WTC11 (cell line): ENCODE measurements at regions not wholly inside any gene's neighbourhood (a gene's known extent, or its start where the extent isn't known, plus 50 kb on each side); places are given as distances from the start of the nearest gene placed in this dataset.

Experiments used
- ATAC-seq: fragments of 200-7000 bp; cut with Tn5 transposase; 2 replicates; pipeline ENCODE4 v1.10.0; 2021; ENCODE audit warnings: mild to moderate bottlenecking, moderate library complexity
- CTCF ChIA-PET: fragments of 300-600 bp; sonication (Branson Sonifier 250); formaldehyde crosslinking; loops from one replicate; lab custom pipeline; 2021; ENCODE audit warnings: antibody characterized with exemption; lab: Charles Lee
- POLR2A ChIA-PET: fragments of 350-600 bp; sonication (Branson Sonifier 250); formaldehyde crosslinking; loops from one replicate; lab custom pipeline; 2021; ENCODE audit warnings: antibody characterized with exemption; lab: Charles Lee
- DNase-seq: peaks from one replicate; pipeline ENCODE4 v3.0.0; 2021; ENCODE audit warnings: low spot score
- H3K27ac Mint-ChIP-seq: 2 replicates; pipeline ENCODE4 v1.8.0; 2021; ENCODE audit warnings: mixed read lengths
- H3K27me3 Mint-ChIP-seq: 2 replicates; pipeline ENCODE4 v1.8.0; 2021; ENCODE audit warnings: low read depth, mild to moderate bottlenecking, moderate library complexity, mixed read lengths
- H3K36me3 Mint-ChIP-seq: 2 replicates; pipeline ENCODE4 v1.8.0; 2021; ENCODE audit warnings: mixed read lengths
- H3K4me1 Mint-ChIP-seq: 2 replicates; pipeline ENCODE4 v1.8.0; 2022; ENCODE audit warnings: mixed read lengths
- H3K4me3 Mint-ChIP-seq: 2 replicates; pipeline ENCODE4 v1.8.0; 2021; ENCODE audit warnings: mild to moderate bottlenecking, moderate library complexity, mixed read lengths
- H3K9me3 Mint-ChIP-seq: 2 replicates; pipeline ENCODE4 v1.8.0; 2021; ENCODE audit warnings: mixed read lengths
- ATF1 ChIP-seq: sonication (generic); formaldehyde crosslinking; IDR thresholded peaks from 2 replicates; pipeline ENCODE4 v1.8.1; 2023; ENCODE audit warnings: mild to moderate bottlenecking, moderate library complexity, missing genetic modification reagents
- FOXP1 ChIP-seq: sonication (generic); formaldehyde crosslinking; IDR thresholded peaks from 2 replicates; pipeline ENCODE4 v1.8.0; 2022; ENCODE audit warnings: missing genetic modification reagents, mild to moderate bottlenecking, moderate library complexity, borderline replicate concordance
- GABPB1 ChIP-seq: sonication (generic); formaldehyde crosslinking; IDR thresholded peaks from 2 replicates; pipeline ENCODE4 v1.8.1; 2023; ENCODE audit warnings: mild to moderate bottlenecking, missing genetic modification reagents
- GTF2I ChIP-seq: fragments of 250-450 bp; sonication (Bioruptor Pico); conservative IDR thresholded peaks from 2 replicates; pipeline ENCODE4 v1.4.0; 2021; ENCODE audit warnings: mild to moderate bottlenecking
- JAZF1 ChIP-seq: fragments of 250-450 bp; sonication (Bioruptor Pico); IDR thresholded peaks from 2 replicates; pipeline ENCODE4 v1.9.0; 2021; ENCODE audit warnings: moderate library complexity, mild to moderate bottlenecking, inconsistent platforms
- RORB ChIP-seq: fragments of 250-450 bp; sonication (Bioruptor Pico); IDR thresholded peaks from 2 replicates; pipeline ENCODE4 v1.9.0; 2021; ENCODE audit warnings: mild to moderate bottlenecking
- TCF7 ChIP-seq: sonication (generic); formaldehyde crosslinking; IDR thresholded peaks from 2 replicates; pipeline ENCODE4 v1.8.0; 2022; ENCODE audit warnings: mild to moderate bottlenecking, low read depth, missing genetic modification reagents, moderate library complexity
- TEAD1 ChIP-seq: sonication (generic); formaldehyde crosslinking; IDR thresholded peaks from 2 replicates; pipeline ENCODE4 v1.8.0; 2022; ENCODE audit warnings: mild to moderate bottlenecking, missing genetic modification reagents
- TEAD4 ChIP-seq: sonication (generic); formaldehyde crosslinking; IDR thresholded peaks from 2 replicates; pipeline ENCODE4 v1.8.0; 2022; ENCODE audit warnings: mild to moderate bottlenecking, missing genetic modification reagents
- TP53 ChIP-seq: sonication (generic); formaldehyde crosslinking; IDR thresholded peaks from 2 replicates; pipeline ENCODE4 v1.8.1; 2023; ENCODE audit warnings: mild to moderate bottlenecking, missing genetic modification reagents
- ZBTB21 ChIP-seq: sonication (generic); formaldehyde crosslinking; IDR thresholded peaks from 2 replicates; pipeline ENCODE4 v1.8.1; 2023; ENCODE audit warnings: mild to moderate bottlenecking, missing genetic modification reagents, borderline replicate concordance
- TF ChIP-seq, protein P1 (sequence below): fragments of 250-450 bp; sonication (Bioruptor Pico); IDR thresholded peaks from 2 replicates; pipeline ENCODE4 v1.8.0; 2021; ENCODE audit warnings: mild to moderate bottlenecking
- TF ChIP-seq, protein P2 (sequence below): sonication (generic); formaldehyde crosslinking; IDR thresholded peaks from 2 replicates; pipeline ENCODE4 v1.8.0; 2022; ENCODE audit warnings: mild to moderate bottlenecking, missing genetic modification reagents
- TF ChIP-seq, protein P3 (sequence below): sonication (generic); formaldehyde crosslinking; conservative IDR thresholded peaks from 2 replicates; pipeline ENCODE4 v1.8.1; 2022; ENCODE audit warnings: mild to moderate bottlenecking, missing genetic modification reagents
- TF ChIP-seq, protein P4 (sequence below): sonication (generic); formaldehyde crosslinking; IDR thresholded peaks from 2 replicates; pipeline ENCODE4 v1.8.1; 2023; ENCODE audit warnings: mild to moderate bottlenecking, missing genetic modification reagents, borderline replicate concordance
- TF ChIP-seq, protein P5 (sequence below): sonication (generic); formaldehyde crosslinking; IDR thresholded peaks from 2 replicates; pipeline ENCODE4 v1.8.0; 2022; ENCODE audit warnings: mild to moderate bottlenecking, missing genetic modification reagents
- TF ChIP-seq, protein P6 (sequence below): sonication (generic); formaldehyde crosslinking; IDR thresholded peaks from 2 replicates; pipeline ENCODE4 v1.8.0; 2023; ENCODE audit warnings: missing genetic modification reagents, mild to moderate bottlenecking, borderline replicate concordance
- TF ChIP-seq, protein P7 (sequence below): sonication (generic); formaldehyde crosslinking; IDR thresholded peaks from 2 replicates; pipeline ENCODE4 v1.8.0; 2022; ENCODE audit warnings: mild to moderate bottlenecking, missing genetic modification reagents
- TF ChIP-seq, protein P8 (sequence below): fragments of 250-450 bp; sonication (Bioruptor Pico); IDR thresholded peaks from 2 replicates; pipeline ENCODE4 v1.9.0; 2021; ENCODE audit warnings: moderate library complexity, mild to moderate bottlenecking, inconsistent platforms, borderline replicate concordance
- TF ChIP-seq, protein P9 (sequence below): sonication (generic); formaldehyde crosslinking; IDR thresholded peaks from 2 replicates; pipeline ENCODE4 v1.8.0; 2023; ENCODE audit warnings: missing genetic modification reagents

DNA sequence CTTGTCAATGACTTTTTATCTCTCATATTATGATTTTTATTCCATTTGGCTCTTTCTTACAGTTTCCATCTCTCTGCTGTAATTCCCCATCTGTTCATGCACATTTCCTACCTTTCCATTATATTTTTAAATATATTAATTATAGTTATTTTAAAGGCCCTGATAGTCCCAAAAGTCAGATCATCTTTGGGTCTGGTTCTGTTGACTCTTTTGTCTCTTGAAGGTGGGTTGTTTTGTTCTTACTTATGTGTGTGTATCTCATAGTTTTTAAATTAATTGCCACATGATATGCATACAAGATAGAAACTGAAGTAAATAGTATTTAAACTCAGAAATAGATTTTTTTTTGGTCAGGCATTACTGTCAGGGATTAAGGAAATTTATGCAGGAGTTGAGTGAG lies 178.0 kb upstream of the AJAP1 start:
- peaks cover 82% of the 10 kb centered on the region for H3K9me3 Mint-ChIP-seq
- H3K27me3 Mint-ChIP-seq, result peaks cover 15% of the 10 kb centered on the region
- H3K36me3 Mint-ChIP-seq, result peaks cover 77% of the 10 kb centered on the region
- DNase-seq, result no peak
- ChIA-PET CTCF (no interaction called here), POLR2A (no interaction called here)
- H3K4me1 Mint-ChIP-seq, result no peaks in the 10 kb centered on the region
- no peak overlapping the region for H3K4me3 Mint-ChIP-seq
- H3K27ac Mint-ChIP-seq, result no peak overlapping the region
- ATAC-seq, result no peak
- TF ChIP-seq, protein P1, sequence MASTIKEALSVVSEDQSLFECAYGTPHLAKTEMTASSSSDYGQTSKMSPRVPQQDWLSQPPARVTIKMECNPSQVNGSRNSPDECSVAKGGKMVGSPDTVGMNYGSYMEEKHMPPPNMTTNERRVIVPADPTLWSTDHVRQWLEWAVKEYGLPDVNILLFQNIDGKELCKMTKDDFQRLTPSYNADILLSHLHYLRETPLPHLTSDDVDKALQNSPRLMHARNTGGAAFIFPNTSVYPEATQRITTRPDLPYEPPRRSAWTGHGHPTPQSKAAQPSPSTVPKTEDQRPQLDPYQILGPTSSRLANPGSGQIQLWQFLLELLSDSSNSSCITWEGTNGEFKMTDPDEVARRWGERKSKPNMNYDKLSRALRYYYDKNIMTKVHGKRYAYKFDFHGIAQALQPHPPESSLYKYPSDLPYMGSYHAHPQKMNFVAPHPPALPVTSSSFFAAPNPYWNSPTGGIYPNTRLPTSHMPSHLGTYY, result no peak
- TF ChIP-seq RORB (CRISPR knock-in tag) (no peak), JAZF1 (CRISPR knock-in tag) (no peak), TP53 (CRISPR knock-in tag) (no peak), GABPB1 (CRISPR knock-in tag) (no peak)
- TF ChIP-seq, protein P2, sequence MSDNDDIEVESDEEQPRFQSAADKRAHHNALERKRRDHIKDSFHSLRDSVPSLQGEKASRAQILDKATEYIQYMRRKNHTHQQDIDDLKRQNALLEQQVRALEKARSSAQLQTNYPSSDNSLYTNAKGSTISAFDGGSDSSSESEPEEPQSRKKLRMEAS (CRISPR knock-in tag), result no peak
- TF ChIP-seq, protein P3, sequence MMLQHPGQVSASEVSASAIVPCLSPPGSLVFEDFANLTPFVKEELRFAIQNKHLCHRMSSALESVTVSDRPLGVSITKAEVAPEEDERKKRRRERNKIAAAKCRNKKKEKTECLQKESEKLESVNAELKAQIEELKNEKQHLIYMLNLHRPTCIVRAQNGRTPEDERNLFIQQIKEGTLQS, result no peak

DNA sequence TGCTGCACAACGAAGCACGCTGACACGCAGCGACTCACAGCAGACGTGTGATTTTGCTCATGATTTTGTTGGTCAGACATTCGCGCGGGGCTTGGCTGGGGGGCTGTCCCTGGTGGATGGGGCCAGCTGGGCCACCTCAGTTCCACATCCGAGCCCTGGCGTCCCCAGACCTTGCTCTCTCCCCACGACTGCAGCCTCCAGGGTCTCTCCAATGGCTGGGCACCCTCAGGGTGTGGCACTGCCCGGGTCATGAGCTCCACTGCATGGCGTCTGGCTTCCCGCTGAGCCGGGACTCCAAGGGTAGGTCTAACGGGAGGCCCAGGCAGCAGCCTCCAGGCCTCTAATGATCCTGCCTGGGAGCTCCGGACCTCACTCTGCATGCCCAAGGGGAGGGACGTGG lies 173.0 kb upstream of the AJAP1 start:
- ChIA-PET POLR2A (no interaction called here), CTCF (no interaction called here)
- peaks cover 77% of the 10 kb centered on the region for H3K9me3 Mint-ChIP-seq
- H3K27me3 Mint-ChIP-seq, result peaks cover 15% of the 10 kb centered on the region
- no peak overlapping the region for H3K27ac Mint-ChIP-seq
- TF ChIP-seq TEAD4 (no peak), TCF7 (CRISPR knock-in tag) (no peak), ZBTB21 (CRISPR knock-in tag) (no peak)
- TF ChIP-seq, protein P4, sequence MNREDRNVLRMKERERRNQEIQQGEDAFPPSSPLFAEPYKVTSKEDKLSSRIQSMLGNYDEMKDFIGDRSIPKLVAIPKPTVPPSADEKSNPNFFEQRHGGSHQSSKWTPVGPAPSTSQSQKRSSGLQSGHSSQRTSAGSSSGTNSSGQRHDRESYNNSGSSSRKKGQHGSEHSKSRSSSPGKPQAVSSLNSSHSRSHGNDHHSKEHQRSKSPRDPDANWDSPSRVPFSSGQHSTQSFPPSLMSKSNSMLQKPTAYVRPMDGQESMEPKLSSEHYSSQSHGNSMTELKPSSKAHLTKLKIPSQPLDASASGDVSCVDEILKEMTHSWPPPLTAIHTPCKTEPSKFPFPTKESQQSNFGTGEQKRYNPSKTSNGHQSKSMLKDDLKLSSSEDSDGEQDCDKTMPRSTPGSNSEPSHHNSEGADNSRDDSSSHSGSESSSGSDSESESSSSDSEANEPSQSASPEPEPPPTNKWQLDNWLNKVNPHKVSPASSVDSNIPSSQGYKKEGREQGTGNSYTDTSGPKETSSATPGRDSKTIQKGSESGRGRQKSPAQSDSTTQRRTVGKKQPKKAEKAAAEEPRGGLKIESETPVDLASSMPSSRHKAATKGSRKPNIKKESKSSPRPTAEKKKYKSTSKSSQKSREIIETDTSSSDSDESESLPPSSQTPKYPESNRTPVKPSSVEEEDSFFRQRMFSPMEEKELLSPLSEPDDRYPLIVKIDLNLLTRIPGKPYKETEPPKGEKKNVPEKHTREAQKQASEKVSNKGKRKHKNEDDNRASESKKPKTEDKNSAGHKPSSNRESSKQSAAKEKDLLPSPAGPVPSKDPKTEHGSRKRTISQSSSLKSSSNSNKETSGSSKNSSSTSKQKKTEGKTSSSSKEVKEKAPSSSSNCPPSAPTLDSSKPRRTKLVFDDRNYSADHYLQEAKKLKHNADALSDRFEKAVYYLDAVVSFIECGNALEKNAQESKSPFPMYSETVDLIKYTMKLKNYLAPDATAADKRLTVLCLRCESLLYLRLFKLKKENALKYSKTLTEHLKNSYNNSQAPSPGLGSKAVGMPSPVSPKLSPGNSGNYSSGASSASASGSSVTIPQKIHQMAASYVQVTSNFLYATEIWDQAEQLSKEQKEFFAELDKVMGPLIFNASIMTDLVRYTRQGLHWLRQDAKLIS, result no peak
- DNase-seq, result no peak
- H3K4me3 Mint-ChIP-seq, result no peak overlapping the region
- H3K36me3 Mint-ChIP-seq, result peaks cover 72% of the 10 kb centered on the region
- no peaks in the 10 kb centered on the region for H3K4me1 Mint-ChIP-seq
- no peak for ATAC-seq

DNA sequence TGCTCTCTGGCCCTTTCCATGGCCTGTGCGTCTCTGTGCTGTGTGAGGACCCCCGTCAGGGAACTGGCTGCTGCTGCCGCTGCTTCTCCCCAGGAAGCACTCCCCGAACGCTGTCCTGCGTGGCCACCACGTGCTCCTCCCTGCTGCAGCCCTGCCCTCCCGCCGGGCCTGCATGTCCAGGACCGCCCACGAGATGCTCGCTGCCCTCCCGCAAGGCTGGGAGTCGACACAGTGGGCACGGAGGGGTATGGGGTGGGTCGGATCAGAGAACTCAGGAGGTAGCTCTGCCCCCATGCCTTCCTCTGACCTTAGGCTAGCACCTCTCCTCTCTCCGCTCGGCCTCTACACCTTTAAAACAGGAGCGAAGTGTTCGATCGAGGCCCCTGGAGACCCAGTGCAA lies 171.9 kb upstream of the AJAP1 start:
- ChIA-PET POLR2A (no interaction called here), CTCF (no interaction called here)
- Mint-ChIP-seq H3K4me1 (no peaks in the 10 kb centered on the region), H3K27me3 (peaks cover 15% of the 10 kb centered on the region), H3K36me3 (peaks cover 68% of the 10 kb centered on the region), H3K27ac (no peak overlapping the region), H3K4me3 (no peak overlapping the region), H3K9me3 (peaks cover 74% of the 10 kb centered on the region)
- DNase-seq, result no peak
- no peak for ATAC-seq
- TF ChIP-seq, protein P5, sequence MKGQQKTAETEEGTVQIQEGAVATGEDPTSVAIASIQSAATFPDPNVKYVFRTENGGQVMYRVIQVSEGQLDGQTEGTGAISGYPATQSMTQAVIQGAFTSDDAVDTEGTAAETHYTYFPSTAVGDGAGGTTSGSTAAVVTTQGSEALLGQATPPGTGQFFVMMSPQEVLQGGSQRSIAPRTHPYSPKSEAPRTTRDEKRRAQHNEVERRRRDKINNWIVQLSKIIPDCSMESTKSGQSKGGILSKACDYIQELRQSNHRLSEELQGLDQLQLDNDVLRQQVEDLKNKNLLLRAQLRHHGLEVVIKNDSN (CRISPR knock-in tag), result no peak
- no peak for TF ChIP-seq JAZF1 (CRISPR knock-in tag)
- no peak for TF ChIP-seq ZBTB21 (CRISPR knock-in tag)
- TF ChIP-seq, protein P6, sequence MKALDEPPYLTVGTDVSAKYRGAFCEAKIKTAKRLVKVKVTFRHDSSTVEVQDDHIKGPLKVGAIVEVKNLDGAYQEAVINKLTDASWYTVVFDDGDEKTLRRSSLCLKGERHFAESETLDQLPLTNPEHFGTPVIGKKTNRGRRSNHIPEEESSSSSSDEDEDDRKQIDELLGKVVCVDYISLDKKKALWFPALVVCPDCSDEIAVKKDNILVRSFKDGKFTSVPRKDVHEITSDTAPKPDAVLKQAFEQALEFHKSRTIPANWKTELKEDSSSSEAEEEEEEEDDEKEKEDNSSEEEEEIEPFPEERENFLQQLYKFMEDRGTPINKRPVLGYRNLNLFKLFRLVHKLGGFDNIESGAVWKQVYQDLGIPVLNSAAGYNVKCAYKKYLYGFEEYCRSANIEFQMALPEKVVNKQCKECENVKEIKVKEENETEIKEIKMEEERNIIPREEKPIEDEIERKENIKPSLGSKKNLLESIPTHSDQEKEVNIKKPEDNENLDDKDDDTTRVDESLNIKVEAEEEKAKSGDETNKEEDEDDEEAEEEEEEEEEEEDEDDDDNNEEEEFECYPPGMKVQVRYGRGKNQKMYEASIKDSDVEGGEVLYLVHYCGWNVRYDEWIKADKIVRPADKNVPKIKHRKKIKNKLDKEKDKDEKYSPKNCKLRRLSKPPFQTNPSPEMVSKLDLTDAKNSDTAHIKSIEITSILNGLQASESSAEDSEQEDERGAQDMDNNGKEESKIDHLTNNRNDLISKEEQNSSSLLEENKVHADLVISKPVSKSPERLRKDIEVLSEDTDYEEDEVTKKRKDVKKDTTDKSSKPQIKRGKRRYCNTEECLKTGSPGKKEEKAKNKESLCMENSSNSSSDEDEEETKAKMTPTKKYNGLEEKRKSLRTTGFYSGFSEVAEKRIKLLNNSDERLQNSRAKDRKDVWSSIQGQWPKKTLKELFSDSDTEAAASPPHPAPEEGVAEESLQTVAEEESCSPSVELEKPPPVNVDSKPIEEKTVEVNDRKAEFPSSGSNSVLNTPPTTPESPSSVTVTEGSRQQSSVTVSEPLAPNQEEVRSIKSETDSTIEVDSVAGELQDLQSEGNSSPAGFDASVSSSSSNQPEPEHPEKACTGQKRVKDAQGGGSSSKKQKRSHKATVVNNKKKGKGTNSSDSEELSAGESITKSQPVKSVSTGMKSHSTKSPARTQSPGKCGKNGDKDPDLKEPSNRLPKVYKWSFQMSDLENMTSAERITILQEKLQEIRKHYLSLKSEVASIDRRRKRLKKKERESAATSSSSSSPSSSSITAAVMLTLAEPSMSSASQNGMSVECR, result no peak
- TF ChIP-seq FOXP1 (CRISPR knock-in tag), result no peak
- TF ChIP-seq, protein P7, sequence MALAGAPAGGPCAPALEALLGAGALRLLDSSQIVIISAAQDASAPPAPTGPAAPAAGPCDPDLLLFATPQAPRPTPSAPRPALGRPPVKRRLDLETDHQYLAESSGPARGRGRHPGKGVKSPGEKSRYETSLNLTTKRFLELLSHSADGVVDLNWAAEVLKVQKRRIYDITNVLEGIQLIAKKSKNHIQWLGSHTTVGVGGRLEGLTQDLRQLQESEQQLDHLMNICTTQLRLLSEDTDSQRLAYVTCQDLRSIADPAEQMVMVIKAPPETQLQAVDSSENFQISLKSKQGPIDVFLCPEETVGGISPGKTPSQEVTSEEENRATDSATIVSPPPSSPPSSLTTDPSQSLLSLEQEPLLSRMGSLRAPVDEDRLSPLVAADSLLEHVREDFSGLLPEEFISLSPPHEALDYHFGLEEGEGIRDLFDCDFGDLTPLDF (CRISPR knock-in tag), result no peak
- TF ChIP-seq GTF2I (CRISPR knock-in tag), result no peak
- TF ChIP-seq, protein P8, sequence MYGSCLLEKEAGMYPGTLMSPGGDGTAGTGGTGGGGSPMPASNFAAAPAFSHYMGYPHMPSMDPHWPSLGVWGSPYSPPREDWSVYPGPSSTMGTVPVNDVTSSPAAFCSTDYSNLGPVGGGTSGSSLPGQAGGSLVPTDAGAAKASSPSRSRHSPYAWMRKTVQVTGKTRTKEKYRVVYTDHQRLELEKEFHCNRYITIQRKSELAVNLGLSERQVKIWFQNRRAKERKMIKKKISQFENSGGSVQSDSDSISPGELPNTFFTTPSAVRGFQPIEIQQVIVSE, result no peak
- TF ChIP-seq TEAD1 (CRISPR knock-in tag), result no peak
- TF ChIP-seq, protein P9, sequence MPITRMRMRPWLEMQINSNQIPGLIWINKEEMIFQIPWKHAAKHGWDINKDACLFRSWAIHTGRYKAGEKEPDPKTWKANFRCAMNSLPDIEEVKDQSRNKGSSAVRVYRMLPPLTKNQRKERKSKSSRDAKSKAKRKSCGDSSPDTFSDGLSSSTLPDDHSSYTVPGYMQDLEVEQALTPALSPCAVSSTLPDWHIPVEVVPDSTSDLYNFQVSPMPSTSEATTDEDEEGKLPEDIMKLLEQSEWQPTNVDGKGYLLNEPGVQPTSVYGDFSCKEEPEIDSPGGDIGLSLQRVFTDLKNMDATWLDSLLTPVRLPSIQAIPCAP (CRISPR knock-in tag), result no peak
- no peak for TF ChIP-seq ATF1
